ENCODE measurements at regions not wholly inside any gene's neighbourhood (a gene's known extent, or its start where the extent isn't known, plus 50 kb on each side); places are given as distances from the start of the nearest gene placed in this dataset.

DNA sequence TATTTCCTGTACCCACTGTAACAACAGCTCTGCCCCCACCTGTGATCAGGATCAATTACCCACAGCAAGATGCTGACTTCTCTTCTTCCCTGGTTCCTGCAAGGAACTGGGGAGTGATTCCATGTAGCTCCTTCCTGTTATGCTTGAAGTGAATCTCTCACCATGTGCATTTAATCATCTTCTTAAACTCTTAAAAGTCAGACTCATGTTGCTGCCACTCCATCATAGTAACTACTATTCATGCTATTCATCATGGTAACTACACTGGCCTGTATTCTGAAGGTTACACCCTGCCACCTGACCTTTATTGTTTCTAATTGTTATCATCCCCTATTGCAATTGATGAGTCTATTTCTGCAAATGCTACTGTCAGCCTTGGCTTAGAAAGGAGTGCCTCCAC is 89.5 kb downstream of the SUCNR1 start:
- H3K4me3 ChIP-seq (ENCODE audit: low read depth in 2 of 2, low read length in 1 of 2): no peak overlapping the region
- no peaks in the 10 kb centered on the region for H3F3A ChIP-seq (replicated peaks; ENCODE audit: insufficient read depth)
- no peak for DNase-seq
- H3K4me2 ChIP-seq: no peak overlapping the region
- CTCF ChIA-PET: no interaction called here
- no peak overlapping the region for H2AFZ ChIP-seq (ENCODE audit: low read depth)
- no peaks in the 10 kb centered on the region for H3K4me1 ChIP-seq (ENCODE audit: control insufficient read depth in 1 of 2, insufficient read depth in 2 of 2, low read depth in 1 of 2, low read length in 1 of 2)
- no peaks in the 10 kb centered on the region for H4K20me1 ChIP-seq (ENCODE audit: insufficient read depth)
- no peaks in the 10 kb centered on the region for H3K36me3 ChIP-seq (replicated peaks in 1 of 2; ENCODE audit: control insufficient read depth in 1 of 2, insufficient read depth in 2 of 2, low read length in 1 of 2)
- TF ChIP-seq FOSL2 (IDR thresholded peaks at IDR 0.05; ENCODE audit: borderline replicate concordance, low read depth): no peak
- no peak for TF ChIP-seq RXRA (IDR thresholded peaks at IDR 0.05; ENCODE audit: borderline replicate concordance, low read depth)
- TF ChIP-seq MAX (IDR thresholded peaks at IDR 0.05; ENCODE audit: low read depth): no peak
- no peak for TF ChIP-seq TCF12 (IDR thresholded peaks at IDR 0.05)
- TF ChIP-seq MEF2A (IDR thresholded peaks at IDR 0.05; ENCODE audit: borderline replicate concordance, low read depth): no peak
- no peak for TF ChIP-seq SMC3 (IDR thresholded peaks at IDR 0.05; ENCODE audit: low read depth, low read length)
- TF ChIP-seq RCOR1 (IDR thresholded peaks at IDR 0.05; ENCODE audit: low read length): no peak
- TF ChIP-seq ZBTB33 (IDR thresholded peaks at IDR 0.05; ENCODE audit: borderline replicate concordance, low read depth): no peak
- no peak for TF ChIP-seq TAF1 (IDR thresholded peaks at IDR 0.05; ENCODE audit: borderline replicate concordance, low read depth, low read length)
- no peak for TF ChIP-seq NRF1 (IDR thresholded peaks at IDR 0.05; ENCODE audit: low read depth, low read length)
- TF ChIP-seq NFIC (IDR thresholded peaks at IDR 0.05; ENCODE audit: borderline replicate concordance): no peak
- no peak for TF ChIP-seq JUND (IDR thresholded peaks at IDR 0.05)
- TF ChIP-seq MXI1 (IDR thresholded peaks at IDR 0.05; ENCODE audit: low read depth, low read length): no peak
- TF ChIP-seq ELF1 (IDR thresholded peaks at IDR 0.05): no peak
- TF ChIP-seq SIN3A (IDR thresholded peaks at IDR 0.05; ENCODE audit: borderline replicate concordance, low read depth, low read length): no peak
- TF ChIP-seq GABPA (IDR thresholded peaks at IDR 0.05; ENCODE audit: low read depth): no peak
- TF ChIP-seq CHD2 (IDR thresholded peaks at IDR 0.05; ENCODE audit: low read length, partially characterized antibody): no peak
- no peaks in the 10 kb centered on the region for H3K9me2 ChIP-seq
- POLR2A ChIA-PET: no interaction called here
- no peak overlapping the region for H3K9ac ChIP-seq
- H3K27me3 ChIP-seq (ENCODE audit: insufficient read depth): no peaks in the 10 kb centered on the region
- H3K79me2 ChIP-seq (ENCODE audit: insufficient read depth): no peaks in the 10 kb centered on the region
- peak overlapping the region in 1 of 2 experiments; percentile 48; a peak in 2 of 4 replicates for H3K27ac ChIP-seq (ENCODE audit: low read depth in 2 of 2, low read length in 1 of 2)
- no peaks in the 10 kb centered on the region for H3K9me3 ChIP-seq

DNA sequence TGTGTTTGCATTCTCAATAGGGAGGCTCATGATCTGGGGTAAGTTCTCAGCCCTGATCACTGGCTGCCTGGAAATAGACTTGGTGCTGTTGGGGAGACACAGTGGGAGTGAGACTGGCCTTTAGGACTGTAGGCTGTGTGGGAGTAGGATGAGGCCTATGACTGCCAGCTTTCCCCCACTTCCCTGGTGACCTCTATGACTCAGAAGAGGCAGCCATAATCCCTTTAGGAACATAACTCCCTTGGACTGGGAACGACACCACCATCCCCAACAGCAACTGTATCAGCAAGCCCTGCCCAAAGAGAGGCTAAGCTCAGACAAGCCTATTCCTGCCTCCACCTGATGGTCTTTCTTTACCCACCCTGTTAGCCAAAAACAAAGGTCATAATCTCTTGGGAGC is 91.3 kb downstream of the SUCNR1 start:
- POLR2A ChIA-PET: no interaction called here
- CTCF ChIA-PET: no interaction called here
- Histone ChIP-seq H3K9me2 (no peaks in the 10 kb centered on the region), H3K4me2 (no peak overlapping the region), H3K9ac (no peak overlapping the region), H3K27me3 (ENCODE audit: insufficient read depth) (no peaks in the 10 kb centered on the region), H3K36me3 (replicated peaks in 1 of 2; ENCODE audit: control insufficient read depth in 1 of 2, insufficient read depth in 2 of 2, low read length in 1 of 2) (no peaks in the 10 kb centered on the region), H3F3A (replicated peaks; ENCODE audit: insufficient read depth) (no peaks in the 10 kb centered on the region), H3K4me1 (ENCODE audit: control insufficient read depth in 1 of 2, insufficient read depth in 2 of 2, low read depth in 1 of 2, low read length in 1 of 2) (no peaks in the 10 kb centered on the region), H2AFZ (ENCODE audit: low read depth) (no peak overlapping the region), H3K27ac (ENCODE audit: low read depth in 2 of 2, low read length in 1 of 2) (no peak overlapping the region), H4K20me1 (ENCODE audit: insufficient read depth) (no peaks in the 10 kb centered on the region), H3K9me3 (no peaks in the 10 kb centered on the region), H3K4me3 (ENCODE audit: low read depth in 2 of 2, low read length in 1 of 2) (no peak overlapping the region), H3K79me2 (ENCODE audit: insufficient read depth) (no peaks in the 10 kb centered on the region)
- no peak for DNase-seq
- WGBS (ENCODE audit: low lambda C conversion rate): 14% methylated on average over 1 of the region's 1 CpG
- TF ChIP-seq MEF2A (IDR thresholded peaks at IDR 0.05; ENCODE audit: borderline replicate concordance, low read depth): no peak
- no peak for TF ChIP-seq MXI1 (IDR thresholded peaks at IDR 0.05; ENCODE audit: low read depth, low read length)
- no peak for TF ChIP-seq POLR2AphosphoS5 (IDR thresholded peaks at IDR 0.05; ENCODE audit: low read depth, low read length)
- TF ChIP-seq SIN3A (IDR thresholded peaks at IDR 0.05; ENCODE audit: borderline replicate concordance, low read depth, low read length): no peak
